ENCODE measurements at regions not wholly inside any gene's neighbourhood (a gene's known extent, or its start where the extent isn't known, plus 50 kb on each side); places are given as distances from the start of the nearest gene placed in this dataset.
"Not testable (repeated sequence)": the region's sequence is repeated elsewhere in the genome, so short reads cannot be mapped to it uniquely, and the experiment has no call there.

DNA sequence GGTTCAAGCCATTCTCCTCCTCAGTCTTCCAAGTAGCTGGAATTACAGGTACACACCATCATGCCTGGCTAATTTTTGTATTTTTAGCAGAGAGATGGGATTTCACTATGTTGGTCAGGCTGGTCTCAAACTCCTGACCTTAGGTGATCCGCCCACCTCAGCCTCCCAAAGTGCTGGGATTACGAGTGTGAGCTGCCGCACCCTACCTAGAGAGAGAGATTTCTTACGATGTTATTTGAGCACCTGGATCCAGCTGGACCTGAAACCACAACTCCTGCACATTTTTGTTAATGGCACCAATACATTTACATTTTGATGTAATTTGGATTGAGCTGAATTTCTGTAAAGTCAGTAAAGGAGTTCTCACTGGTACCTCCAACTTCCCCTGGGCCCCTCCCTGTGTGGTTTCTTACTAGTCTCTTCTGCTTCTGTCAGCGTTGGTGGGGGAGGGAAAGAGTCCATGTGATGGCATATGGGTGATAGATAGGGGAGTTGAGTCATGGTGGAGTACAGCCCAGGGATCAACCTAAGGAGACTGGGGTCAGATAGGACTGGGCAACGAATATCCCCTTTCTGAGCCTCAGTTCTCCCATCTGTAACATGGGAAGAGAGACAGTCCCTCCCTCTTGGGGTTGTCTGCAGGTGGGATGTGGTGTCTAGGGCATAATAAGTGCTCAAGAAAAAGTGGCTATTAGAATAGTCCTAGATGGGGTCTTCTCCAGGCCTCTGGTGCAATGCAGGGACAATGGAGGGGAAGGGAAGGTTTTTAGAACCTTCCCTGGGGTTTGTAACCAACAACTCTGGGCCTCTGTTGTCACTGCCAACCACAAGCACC lies 83.3 kb upstream of the MED13L start:
- no peak overlapping the region for H3K4me3 ChIP-seq (ENCODE audit: low read depth, low read length)

DNA sequence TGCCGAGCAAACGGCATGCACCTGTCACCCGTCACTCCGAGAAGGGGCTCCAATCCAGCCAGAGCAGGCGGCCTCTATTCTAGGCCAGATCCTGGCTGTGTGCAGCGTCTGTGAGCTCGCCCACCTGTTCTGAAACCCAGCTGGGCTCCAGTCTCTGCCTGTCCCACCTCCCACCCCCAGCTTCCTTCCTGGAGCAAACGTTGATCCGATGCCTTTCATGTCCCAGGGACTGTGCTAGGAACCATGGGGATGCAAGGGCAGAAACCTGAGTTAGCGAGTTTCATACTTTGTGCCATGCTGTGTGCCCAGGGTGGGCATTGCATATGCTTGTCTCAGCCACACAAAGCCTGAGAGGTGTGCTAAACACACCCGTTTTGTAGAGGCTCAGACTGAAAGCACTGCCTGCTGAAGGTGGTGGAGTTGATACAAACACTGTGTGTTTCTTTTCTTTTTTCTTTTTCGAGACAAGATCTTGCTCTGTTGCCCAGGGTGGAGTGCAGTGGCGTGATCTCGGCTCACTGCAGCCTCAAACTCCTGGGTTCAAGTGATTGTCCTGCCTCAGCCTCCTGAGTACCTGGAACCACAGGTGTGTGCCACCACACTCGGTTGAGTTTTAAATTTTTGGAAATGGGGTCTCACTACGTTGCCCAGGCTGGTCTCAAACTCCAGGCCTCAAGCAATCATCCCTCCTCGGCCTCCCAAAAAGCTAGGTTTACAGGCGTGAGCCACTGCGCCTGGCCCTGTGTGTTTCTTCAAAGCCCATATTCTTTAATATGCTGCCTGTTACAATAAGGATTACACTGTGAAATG lies 84.1 kb upstream of the MED13L start:
- H3K4me3 ChIP-seq (ENCODE audit: low read depth, low read length): no peak overlapping the region

DNA sequence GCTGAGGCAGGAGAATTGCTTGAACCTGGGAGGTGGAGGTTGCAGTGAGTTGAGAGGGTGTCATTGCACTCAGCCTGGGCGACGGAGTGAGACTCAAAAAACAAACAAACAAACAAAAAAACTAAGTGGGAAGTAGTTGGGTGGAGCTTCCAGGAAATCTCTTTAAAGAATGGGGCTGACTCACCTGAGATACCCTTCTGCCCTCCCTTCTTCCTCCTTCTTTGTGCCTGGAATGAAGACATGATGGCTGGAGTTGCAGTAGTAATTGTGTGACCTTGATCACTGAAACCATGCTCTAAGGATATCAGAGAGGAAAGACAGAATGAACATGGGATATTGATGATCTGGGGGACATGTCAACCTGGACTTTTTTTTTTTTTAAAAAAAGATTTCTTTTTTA lies 87.6 kb upstream of the MED13L start:
- H3K4me3 ChIP-seq (ENCODE audit: low read depth, low read length): no peak overlapping the region

DNA sequence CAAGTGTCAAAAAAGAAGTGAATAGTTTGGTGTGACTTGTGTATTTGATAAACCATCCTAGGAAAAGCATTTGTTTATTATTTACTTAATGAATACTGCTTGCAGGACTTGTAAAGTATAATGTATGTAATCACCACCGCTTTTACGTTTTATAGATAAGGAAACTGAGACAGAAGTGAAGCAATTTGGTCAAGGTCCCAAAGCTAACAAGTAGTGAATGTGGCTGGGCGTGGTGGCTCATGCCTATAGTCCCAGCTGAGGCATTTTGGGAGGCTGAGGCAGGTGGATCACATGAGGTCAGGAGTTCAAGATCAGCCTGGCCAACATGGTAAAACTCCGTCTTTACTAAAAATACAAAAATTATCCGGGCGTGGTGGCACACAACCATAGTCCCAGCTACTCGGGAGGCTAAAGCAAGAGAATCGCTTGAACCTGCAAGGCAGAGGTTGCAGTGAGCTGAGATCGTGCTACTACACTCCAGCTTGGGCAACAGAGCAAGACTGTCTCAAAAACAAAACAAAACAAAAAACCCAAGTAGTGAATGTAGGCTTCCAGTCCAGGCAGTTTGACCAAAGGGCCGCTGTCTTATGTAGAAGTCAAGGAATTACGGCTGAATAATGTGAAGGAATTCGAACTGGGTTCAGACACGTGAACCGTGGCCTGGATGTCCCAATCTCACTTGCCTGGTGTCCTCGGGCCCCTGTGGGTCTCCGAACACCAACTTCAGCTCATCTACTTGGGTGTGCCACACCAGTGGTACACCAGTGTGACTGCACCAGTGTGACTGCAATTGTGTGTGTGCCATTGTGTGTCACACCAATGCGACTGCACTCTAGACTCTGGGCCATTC lies 88.3 kb upstream of the MED13L start:
- no peak overlapping the region for H3K4me3 ChIP-seq (ENCODE audit: low read depth, low read length)

DNA sequence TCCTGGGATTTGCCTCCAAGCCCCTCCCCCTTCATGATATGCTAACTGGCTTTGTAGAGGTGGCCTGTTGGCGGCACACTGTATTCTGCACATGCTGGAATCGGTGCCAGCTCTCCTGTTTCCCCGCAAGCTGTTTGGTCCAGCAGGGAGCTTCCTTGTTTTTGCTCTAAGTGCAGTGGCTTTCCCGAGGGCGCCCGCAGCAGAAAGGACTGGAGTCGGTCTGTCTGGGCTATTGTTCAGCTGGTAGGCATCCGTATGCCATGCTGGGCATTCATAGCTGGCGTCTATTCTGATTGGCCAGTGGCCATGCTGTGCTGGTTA lies 88.9 kb upstream of the MED13L start:
- H3K4me3 ChIP-seq (ENCODE audit: low read depth, low read length): no peak overlapping the region

DNA sequence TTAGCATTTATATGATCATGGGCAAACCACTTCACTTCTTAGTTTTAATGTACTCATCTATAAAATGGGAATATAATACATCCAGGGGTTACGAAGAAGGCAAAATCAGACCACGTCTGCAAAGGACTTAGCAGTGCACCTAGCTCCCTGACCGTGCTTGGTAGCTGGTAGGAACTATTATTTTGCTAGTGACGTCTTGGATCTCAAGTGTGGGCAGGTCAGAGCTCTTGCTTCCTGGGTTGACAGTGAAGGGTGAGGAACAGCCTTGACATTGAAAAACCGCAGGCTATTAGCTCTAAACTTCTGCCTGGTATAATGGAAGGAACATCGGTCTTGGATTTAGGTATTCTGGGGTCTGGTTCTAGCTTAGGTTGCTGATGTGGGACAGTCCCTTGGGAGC lies 89.3 kb upstream of the MED13L start:
- no peak overlapping the region for H3K4me3 ChIP-seq (ENCODE audit: low read depth, low read length)

DNA sequence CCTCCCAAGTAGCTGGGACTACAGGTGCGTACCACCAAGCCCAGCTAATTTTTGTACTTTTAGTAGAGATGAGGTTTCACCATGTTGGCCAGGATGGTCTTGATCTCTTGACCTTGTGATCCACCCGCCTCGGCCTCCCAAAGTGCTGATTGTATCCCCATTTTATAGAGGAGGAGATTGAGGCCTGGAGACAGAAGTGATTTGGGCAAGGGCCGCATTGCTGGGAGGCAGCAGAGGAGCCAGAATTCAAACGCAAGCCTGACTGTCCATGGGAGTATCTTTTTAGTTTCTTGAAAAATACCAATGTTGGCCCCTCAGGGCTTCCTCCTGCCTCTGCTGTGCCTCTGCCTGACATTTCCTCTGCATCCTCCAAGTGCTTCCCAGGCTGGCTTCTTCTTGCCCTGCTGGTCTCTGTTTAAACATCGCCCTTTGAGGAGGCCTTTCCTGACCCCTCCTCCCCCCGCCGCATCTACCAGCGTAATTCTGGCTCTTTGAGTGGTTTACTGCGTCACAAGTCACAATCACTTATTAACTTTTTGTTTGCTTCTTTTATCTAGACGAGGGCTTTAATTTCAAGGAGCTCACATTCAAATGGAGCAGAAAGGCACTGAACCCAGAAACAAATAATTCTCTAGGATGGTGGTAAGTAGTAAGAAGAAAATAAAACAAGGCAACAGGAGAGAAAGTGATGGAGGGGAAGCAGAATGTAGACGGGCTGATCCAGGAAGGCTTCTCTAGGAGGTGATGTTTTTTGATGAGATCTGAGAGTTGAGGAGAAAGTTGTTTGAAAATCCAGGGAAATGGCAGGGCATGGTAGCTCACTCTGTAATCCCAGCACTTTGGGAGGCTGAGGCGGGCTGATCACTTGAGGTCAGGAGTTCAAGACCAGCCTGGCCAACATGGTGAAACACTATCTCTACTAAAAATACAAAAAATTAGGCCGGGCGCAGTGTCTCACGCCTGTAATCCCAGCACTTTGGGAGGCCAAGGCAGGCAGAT lies 91.0 kb upstream of the MED13L start:
- H3K4me3 ChIP-seq (ENCODE audit: low read depth, low read length): no peak overlapping the region

DNA sequence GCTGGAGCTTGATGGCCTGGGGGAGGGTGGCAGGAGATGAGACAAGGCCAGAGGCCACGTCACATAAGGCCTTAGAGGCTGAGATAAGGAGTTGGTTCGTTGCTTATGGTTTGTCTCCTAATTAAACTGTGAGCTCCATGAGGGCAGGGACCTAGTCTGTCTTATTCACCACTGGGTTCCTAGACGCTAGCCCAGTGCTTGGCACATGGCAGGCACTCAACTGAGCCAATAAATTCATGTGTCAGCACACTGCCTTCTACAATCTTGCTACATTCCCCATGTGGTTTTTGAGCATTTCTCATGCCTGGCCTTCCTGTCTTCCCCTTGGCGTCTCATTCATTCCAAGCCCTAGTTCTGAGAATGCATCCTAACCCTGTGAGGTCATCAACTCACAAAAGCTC lies 92.5 kb upstream of the MED13L start:
- no peak overlapping the region for H3K4me3 ChIP-seq (ENCODE audit: low read depth, low read length)

DNA sequence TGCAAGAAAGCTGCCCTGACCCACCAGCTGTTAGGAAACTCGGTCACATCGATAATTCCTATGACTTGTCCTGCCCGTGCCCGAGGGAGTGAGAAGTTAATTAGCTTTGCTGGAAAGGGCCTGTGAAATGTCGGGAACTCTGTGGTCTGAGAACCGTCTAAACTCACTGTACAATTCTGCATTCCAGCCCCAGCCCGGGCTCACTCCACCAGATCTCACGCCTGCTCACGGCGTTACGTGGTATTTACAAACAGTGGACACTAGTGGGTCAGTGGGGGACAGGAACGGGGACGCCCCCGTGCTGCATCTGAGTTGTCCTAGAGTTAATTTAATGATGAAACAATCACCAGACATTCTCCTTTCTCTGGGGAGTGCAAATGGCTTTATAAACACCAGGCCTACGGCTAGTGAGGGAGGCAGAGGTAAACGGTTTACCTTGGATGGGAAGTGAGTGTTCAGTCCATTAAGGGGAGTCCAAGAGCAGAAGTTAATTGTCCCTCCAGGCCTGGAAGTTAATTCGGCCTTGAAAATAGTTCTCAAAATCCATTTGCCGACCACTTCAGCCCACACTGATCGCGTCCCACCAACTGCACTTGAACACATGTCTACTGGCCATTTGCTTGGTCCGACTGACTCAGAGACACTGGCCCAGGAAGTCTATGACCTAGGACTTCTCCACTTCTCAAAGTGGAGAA lies 93.5 kb upstream of the MED13L start:
- no peak overlapping the region for H3K4me3 ChIP-seq (ENCODE audit: low read depth, low read length)

DNA sequence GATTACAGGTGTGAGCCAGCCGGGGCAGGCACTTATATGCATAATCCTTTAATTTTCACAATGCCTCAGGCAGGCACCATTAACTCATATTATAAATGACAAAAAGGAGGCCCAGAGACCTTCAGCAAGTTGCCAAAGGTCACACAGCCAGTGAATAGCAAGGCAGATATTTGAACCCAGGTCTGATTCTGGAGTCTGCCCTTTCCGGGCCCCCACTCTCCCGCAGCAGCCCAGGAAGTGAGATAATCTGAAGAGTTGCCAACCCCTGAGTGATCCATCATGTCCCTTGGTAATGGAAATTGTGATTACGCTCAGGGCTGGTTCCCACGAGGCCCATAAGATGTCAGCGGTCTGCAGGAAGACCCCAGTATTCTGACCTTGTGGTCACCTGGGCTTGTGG lies 95.3 kb upstream of the MED13L start:
- no peak overlapping the region for H3K4me3 ChIP-seq (ENCODE audit: low read depth, low read length)

DNA sequence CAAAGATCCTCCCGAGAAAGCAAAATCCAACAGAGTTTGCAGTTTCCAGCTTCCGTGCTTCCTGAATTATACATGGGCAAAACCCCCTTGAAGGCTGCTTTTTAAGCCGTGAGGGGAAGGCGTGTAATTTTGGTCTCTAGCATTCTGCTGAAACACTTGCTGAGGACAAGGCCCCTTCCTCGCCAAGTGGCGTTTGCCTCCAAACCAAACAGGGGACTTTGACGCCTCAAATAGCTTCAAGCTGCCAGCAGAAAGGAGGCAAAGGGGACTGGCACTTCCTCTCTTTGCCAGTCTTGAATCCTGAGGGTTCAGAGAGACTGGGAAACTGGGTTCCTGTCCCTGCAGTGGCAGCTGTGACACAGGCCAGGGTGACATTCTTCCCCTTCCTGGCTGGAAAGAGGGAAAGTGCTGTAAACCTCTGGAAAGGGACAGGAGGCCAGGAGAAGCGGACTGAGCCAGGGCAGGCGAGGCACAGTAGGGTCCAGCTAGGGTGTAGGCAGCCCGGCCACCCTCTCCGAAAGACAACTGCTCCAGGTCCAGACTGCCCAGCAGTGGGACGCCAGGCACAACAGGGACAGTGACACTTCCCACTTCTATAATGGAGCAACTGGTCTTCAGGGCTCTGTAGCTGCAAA lies 96.2 kb upstream of the MED13L start:
- H3K4me3 ChIP-seq (ENCODE audit: low read depth, low read length): no peak overlapping the region

DNA sequence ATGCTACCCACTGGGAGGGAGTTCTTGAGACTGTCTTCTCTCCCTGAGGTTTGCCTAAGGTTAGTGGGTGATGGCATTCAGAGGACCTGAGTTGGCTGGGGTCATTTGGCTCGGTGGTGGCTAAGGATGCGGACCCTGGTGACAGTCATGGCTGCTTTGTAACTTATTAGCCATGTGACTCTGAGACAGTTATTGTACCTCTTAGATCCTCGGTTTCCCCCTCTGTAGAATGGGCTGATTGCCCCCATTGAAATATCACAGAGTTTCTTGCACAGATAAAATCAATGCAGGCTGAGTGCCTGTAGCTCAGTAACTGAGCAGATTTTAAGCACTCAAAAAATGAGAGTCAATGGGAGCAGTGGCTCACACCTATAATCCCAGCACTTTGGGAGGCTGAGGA lies 96.7 kb upstream of the MED13L start:
- H3K4me3 ChIP-seq (ENCODE audit: low read depth, low read length): no peak overlapping the region

DNA sequence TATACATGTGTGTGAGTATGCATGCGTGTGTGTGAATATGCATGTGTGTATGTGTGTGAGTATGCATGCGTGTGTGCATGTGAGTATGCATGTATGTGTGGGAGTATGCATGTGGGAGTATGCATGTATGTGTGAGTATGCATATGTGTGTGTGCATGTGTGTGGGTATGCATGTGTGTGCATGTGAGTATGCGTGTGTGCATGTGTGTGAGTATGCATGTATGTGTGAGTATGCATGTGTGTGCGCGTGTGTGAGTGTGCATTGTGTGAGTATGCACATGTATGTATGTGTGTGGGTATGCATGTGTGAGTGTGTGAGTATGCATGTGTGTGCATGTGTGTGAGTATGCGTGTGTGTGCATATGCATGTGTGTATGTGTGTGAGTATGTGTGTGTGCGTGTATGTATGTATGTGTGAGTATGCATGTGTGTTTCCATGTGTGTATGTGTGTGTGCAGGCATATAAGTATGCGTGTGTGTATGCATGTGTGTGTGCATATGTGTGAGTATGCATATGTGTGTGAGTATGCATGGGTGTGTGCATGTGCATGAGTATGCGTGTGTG lies 97.9 kb upstream of the MED13L start:
- H3K4me3 ChIP-seq (ENCODE audit: low read depth, low read length): no peak overlapping the region

DNA sequence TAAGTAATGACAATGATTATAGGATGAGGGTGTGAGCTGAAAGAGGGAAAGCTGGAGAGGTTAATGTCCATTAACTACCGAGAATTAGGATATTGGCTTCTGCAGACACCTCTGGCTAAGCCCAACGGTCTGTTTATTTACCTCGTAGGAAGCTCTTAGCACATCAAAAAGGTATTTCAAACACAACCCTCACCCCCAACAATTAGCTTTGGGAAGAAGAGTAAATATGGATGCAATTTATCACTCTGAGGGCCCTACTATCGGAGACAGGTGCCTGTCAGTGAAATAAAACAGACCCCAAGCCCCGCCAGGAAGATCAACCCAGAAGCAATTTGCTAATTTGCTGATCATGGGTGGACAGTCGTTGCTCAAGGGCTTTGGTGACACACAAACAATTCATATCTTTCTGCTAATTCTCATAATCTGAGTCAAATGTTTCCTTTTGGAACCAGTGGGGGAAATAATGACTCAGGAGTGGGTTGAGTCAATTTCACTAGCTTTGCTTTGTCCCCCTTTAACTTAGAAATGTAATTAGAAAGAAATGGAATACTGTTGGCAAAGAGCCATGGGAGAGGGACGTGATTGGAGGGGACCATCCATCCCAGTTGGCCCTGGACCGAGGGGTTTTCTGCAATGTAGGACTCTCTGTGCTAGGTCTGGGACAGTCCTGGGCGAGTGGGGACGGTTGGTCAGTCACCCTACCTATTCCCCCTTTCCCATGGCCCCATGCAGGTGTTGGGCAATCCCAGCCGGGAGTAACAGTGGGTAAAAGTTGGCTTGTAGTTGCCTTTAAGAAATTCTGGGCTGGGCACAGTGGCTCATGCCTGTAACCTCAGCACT lies 99.1 kb upstream of the MED13L start:
- no peak overlapping the region for H3K4me3 ChIP-seq (ENCODE audit: low read depth, low read length)

DNA sequence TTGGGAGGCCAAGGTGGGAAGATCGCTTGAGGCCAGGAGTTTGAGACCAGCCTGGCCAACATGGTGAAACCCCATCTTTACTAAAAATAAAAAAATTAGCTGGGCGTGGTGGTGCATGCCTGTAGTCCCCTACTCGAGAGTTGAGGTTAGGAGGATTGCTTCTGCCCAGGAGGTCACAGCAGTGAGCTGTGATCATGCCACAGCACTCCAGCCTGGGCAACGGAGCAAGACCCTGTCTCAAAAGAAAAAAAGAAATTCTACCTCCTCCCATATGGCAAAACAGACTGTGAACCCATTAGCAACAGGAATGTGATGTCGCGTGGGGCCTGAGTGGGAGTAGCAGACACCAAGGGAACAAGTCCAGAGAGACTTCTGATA lies 99.7 kb upstream of the MED13L start:
- not testable (repeated sequence) for H3K4me3 ChIP-seq (ENCODE audit: low read depth, low read length)

DNA sequence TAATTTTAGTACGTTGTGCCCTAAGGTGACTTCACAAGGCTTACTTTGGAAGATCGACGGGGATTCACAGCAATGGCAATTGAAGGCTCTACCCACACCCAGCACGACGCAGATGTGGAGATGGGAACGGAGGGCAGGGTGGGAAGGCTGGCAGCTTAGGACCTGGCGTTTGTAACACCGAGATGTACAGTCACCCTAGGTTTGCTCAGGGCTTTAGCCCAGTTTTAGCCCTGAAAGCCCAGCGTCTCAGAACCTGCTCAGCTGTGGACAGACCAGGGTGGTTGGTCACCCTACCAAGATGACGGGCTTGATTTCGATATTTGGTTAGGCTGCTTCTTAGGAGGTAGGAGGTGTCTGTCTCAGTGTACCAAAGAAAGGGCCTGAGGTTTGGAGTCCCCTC lies 100.5 kb upstream of the MED13L start:
- H3K4me3 ChIP-seq (ENCODE audit: low read depth, low read length): no peak overlapping the region

DNA sequence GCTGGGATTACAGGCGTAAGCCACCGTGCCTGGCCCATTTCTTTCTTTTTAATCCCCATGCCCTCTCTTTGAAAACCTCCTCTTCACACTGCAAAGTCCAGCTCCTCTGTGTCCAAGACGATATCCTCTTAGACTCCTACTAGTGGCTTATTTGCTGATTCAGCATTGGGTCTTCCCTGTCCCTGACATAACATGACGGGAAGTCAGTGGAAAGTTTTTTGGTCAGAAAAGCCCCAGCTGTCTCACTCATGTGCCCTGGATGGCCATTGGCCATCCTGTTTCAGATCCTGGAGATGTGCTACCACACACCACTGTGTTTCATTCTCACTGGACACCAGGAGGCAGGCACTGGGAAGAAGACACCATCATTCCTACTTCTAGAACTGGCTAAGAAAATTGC lies 102.6 kb upstream of the MED13L start:
- H3K4me3 ChIP-seq (ENCODE audit: low read depth, low read length): no peak overlapping the region

DNA sequence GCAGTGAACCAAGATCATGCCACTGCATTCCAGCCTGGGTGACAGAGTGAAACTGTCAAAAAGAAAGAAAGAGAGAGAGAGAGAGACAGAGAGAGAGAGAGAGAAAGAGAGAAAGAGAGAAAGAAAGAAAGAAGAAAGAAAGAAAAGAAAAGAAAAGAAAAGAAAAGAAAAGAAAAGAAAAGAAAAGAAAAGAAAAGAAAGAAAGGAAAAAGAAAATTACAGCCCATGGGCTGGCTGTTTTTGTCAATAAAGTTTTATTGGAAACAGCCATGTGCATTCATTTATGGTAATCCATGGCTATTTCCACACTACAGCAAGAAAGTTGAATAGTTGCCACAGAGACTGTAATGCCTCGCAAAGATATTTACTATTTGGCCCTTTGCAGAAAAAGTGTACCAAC lies 103.2 kb upstream of the MED13L start:
- H3K4me3 ChIP-seq (ENCODE audit: low read depth, low read length): not testable (repeated sequence)
